ENCODE measurements at regions not wholly inside any gene's neighbourhood (a gene's known extent, or its start where the extent isn't known, plus 50 kb on each side); places are given as distances from the start of the nearest gene placed in this dataset.
"Not testable (repeated sequence)": the region's sequence is repeated elsewhere in the genome, so short reads cannot be mapped to it uniquely, and the experiment has no call there.

GRCh38 chr12:89872922-89873630, 164.4 kb upstream of the ATP2B1 start:
- no peaks in the 10 kb centered on the region for H3K27me3 ChIP-seq (ENCODE audit: control insufficient read depth in 3 of 3, insufficient read depth in 3 of 3, low read length in 2 of 3)
- no peaks in the 10 kb centered on the region for H3K36me3 ChIP-seq (ENCODE audit: control insufficient read depth in 4 of 4, insufficient read depth in 4 of 4, low read length in 4 of 4)
- ATAC-seq (ENCODE audit: insufficient read depth, low FRiP score) (no peak), DNase-seq (no peak)
- no peak overlapping the region for H3K4me3 ChIP-seq
- no peak for TF ChIP-seq CTCF (IDR thresholded peaks at IDR 0.05; ENCODE audit: control extremely low read depth, extremely low read depth)
- H3K9ac ChIP-seq (ENCODE audit: insufficient read depth in 1 of 2, low read length in 2 of 2): no peak overlapping the region
- H3K27ac ChIP-seq (ENCODE audit: low read depth in 1 of 2, low read length in 1 of 2): no peak overlapping the region
- peaks cover 0 to 18% (median 0%) of the 10 kb centered on the region in 5 donors for H3K4me1 ChIP-seq (ENCODE audit: control insufficient read depth in 5 of 5, insufficient read depth in 5 of 5, low read length in 5 of 5)
- peaks cover 0 to 10% (median 0%) of the 10 kb centered on the region in 4 donors for H3K9me3 ChIP-seq (ENCODE audit: control insufficient read depth in 4 of 4, insufficient read depth in 3 of 4, low read length in 3 of 4)
- 96 to 97% methylated on average over 6 of the region's 6 CpGs for WGBS, 2 donors

GRCh38 chr12:89870413-89871184, 162.0 kb upstream of the ATP2B1 start:
- no peak overlapping the region for H3K27ac ChIP-seq (ENCODE audit: low read depth in 1 of 2, low read length in 1 of 2)
- no peak for TF ChIP-seq CTCF (IDR thresholded peaks at IDR 0.05; ENCODE audit: control extremely low read depth, extremely low read depth)
- no peak overlapping the region for H3K9ac ChIP-seq (ENCODE audit: insufficient read depth in 1 of 2, low read length in 2 of 2)
- peaks cover 0 to 10% (median 0%) of the 10 kb centered on the region in 4 donors for H3K9me3 ChIP-seq (ENCODE audit: control insufficient read depth in 4 of 4, insufficient read depth in 3 of 4, low read length in 3 of 4)
- 77 to 88% methylated on average over 6 of the region's 6 CpGs for WGBS, 2 donors
- DNase-seq (no peak), ATAC-seq (ENCODE audit: insufficient read depth, low FRiP score) (no peak)
- H3K27me3 ChIP-seq (ENCODE audit: control insufficient read depth in 3 of 3, insufficient read depth in 3 of 3, low read length in 2 of 3): no peaks in the 10 kb centered on the region
- H3K4me1 ChIP-seq (ENCODE audit: control insufficient read depth in 5 of 5, insufficient read depth in 5 of 5, low read length in 5 of 5): peaks cover 0 to 6% (median 0%) of the 10 kb centered on the region in 5 donors
- no peak overlapping the region for H3K4me3 ChIP-seq
- H3K36me3 ChIP-seq (ENCODE audit: control insufficient read depth in 4 of 4, insufficient read depth in 4 of 4, low read length in 4 of 4): no peaks in the 10 kb centered on the region

GRCh38 chr12:89867611-89868010, 159.0 kb upstream of the ATP2B1 start:
- H3K4me1 ChIP-seq (ENCODE audit: control insufficient read depth in 5 of 5, insufficient read depth in 5 of 5, low read length in 5 of 5); ATAC-seq (ENCODE audit: insufficient read depth, low FRiP score); H3K9ac ChIP-seq (ENCODE audit: insufficient read depth in 1 of 2, low read length in 2 of 2); H3K4me3 ChIP-seq; H3K36me3 ChIP-seq (ENCODE audit: control insufficient read depth in 4 of 4, insufficient read depth in 4 of 4, low read length in 4 of 4); H3K27ac ChIP-seq (ENCODE audit: low read depth in 1 of 2, low read length in 1 of 2); DNase-seq; H3K27me3 ChIP-seq (ENCODE audit: control insufficient read depth in 3 of 3, insufficient read depth in 3 of 3, low read length in 2 of 3): not testable (repeated sequence)
- peaks cover 0 to 10% (median 0%) of the 10 kb centered on the region in 4 donors for H3K9me3 ChIP-seq (ENCODE audit: control insufficient read depth in 4 of 4, insufficient read depth in 3 of 4, low read length in 3 of 4)
- 98% methylated on average over 20 to 23 of the region's 23 CpGs for WGBS, 2 donors

GRCh38 chr12:89864411-89864810, 155.8 kb upstream of the ATP2B1 start:
- no peak overlapping the region for H3K4me3 ChIP-seq
- H3K27ac ChIP-seq (ENCODE audit: low read depth in 1 of 2, low read length in 1 of 2): peak overlapping the region in 1 of 2 donors; percentile 32
- H3K9ac ChIP-seq (ENCODE audit: insufficient read depth in 1 of 2, low read length in 2 of 2): no peak overlapping the region
- DNase-seq (no peak), ATAC-seq (ENCODE audit: insufficient read depth, low FRiP score) (no peak)
- no peaks in the 10 kb centered on the region for H3K36me3 ChIP-seq (ENCODE audit: control insufficient read depth in 4 of 4, insufficient read depth in 4 of 4, low read length in 4 of 4)
- no peaks in the 10 kb centered on the region for H3K27me3 ChIP-seq (ENCODE audit: control insufficient read depth in 3 of 3, insufficient read depth in 3 of 3, low read length in 2 of 3)
- no peaks in the 10 kb centered on the region for H3K4me1 ChIP-seq (ENCODE audit: control insufficient read depth in 5 of 5, insufficient read depth in 5 of 5, low read length in 5 of 5)
- TF ChIP-seq CTCF (IDR thresholded peaks at IDR 0.05; ENCODE audit: control extremely low read depth, extremely low read depth): no peak
- no peaks in the 10 kb centered on the region for H3K9me3 ChIP-seq (ENCODE audit: control insufficient read depth in 4 of 4, insufficient read depth in 3 of 4, low read length in 3 of 4)
- WGBS, 2 donors: 70 to 91% methylated on average over 1 of the region's 1 CpG

Measured in lung (tissue), 11 donors.